OCI-LY1 (cell line): ENCODE measurements at regions not wholly inside any gene's neighbourhood (a gene's known extent, or its start where the extent isn't known, plus 50 kb on each side); places are given as distances from the start of the nearest gene placed in this dataset.

ENCODE experiments used
- H2AFZ ChIP-seq: fragments of 200-600 bp; sonication (generic), shearing (Covaris generic); 2 replicates; pipeline ENCODE4 v1.6.0; 2014; ENCODE audit warnings: antibody characterized with exemption, mild to moderate bottlenecking, low read length
- H3F3A ChIP-seq: fragments of 200-600 bp; sonication (generic), shearing (Covaris generic); 2 replicates; pipeline ENCODE4 v1.6.0; 2014; ENCODE audit warnings: mild to moderate bottlenecking, antibody characterized with exemption, low read length, moderate library complexity; ENCODE audit not compliant: insufficient read depth
- H3K27ac ChIP-seq: fragments of 200-600 bp; sonication (generic); 2 replicates; pipeline ENCODE4 v1.5.1; 2014; ENCODE audit warnings: low read length, mixed run types, mild to moderate bottlenecking, low read depth; ENCODE audit not compliant: poor library complexity, severe bottlenecking
- H3K27me3 ChIP-seq: fragments of 200-600 bp; sonication (generic); 2 replicates; pipeline ENCODE4 v1.6.0; 2014; ENCODE audit warnings: antibody characterized with exemption, mild to moderate bottlenecking, low read length, moderate library complexity; ENCODE audit not compliant: insufficient read depth
- H3K36me3 ChIP-seq: fragments of 200-600 bp; sonication (generic); 2 replicates; pipeline ENCODE4 v1.6.1; 2014; ENCODE audit warnings: mild to moderate bottlenecking, antibody characterized with exemption, low read length, moderate library complexity, mixed read lengths; ENCODE audit not compliant: insufficient read depth
- H3K4me1 ChIP-seq: fragments of 200-600 bp; sonication (generic); 2 replicates; pipeline ENCODE4 v1.5.1; 2014; ENCODE audit warnings: mild to moderate bottlenecking, low read length, moderate library complexity; ENCODE audit not compliant: insufficient read depth, severe bottlenecking
- H3K4me2 ChIP-seq: fragments of 200-600 bp; sonication (generic), shearing (Covaris generic); 2 replicates; pipeline ENCODE4 v1.6.1; 2014; ENCODE audit warnings: low read length
- H3K4me3 ChIP-seq: fragments of 200-600 bp; sonication (generic); 2 replicates; pipeline ENCODE4 v1.5.1; 2014; ENCODE audit warnings: low read length, low read depth, mild to moderate bottlenecking, mixed read lengths; ENCODE audit not compliant: poor library complexity, severe bottlenecking
- H3K79me2 ChIP-seq: fragments of 200-600 bp; shearing (Covaris generic); 2 replicates; pipeline ENCODE4 v1.6.1; 2016; ENCODE audit warnings: mixed run types, low read length, mixed read lengths; ENCODE audit not compliant: insufficient read depth
- H3K9ac ChIP-seq: fragments of 200-600 bp; sonication (generic), shearing (Covaris generic); 2 replicates; pipeline ENCODE4 v1.6.1; 2014; ENCODE audit warnings: mild to moderate bottlenecking, low read length, mixed read lengths
- H3K9me2 ChIP-seq: fragments of 200-600 bp; sonication (generic), shearing (Covaris generic); 2 replicates; pipeline ENCODE4 v1.6.1; 2014; ENCODE audit warnings: low read depth, mild to moderate bottlenecking, low read length, mixed read lengths
- H3K9me3 ChIP-seq: fragments of 200-600 bp; shearing (Covaris generic); 2 replicates; pipeline ENCODE4 v1.6.1; 2014; ENCODE audit warnings: low read length, mixed read lengths
- H4K20me1 ChIP-seq: fragments of 200-600 bp; sonication (generic), shearing (Covaris generic); 2 replicates; pipeline ENCODE4 v1.6.0; 2016; ENCODE audit warnings: mild to moderate bottlenecking, low read length; ENCODE audit not compliant: insufficient read depth
- CTCF ChIP-seq: fragments of 200-600 bp; sonication (generic), shearing (Covaris generic); IDR thresholded peaks from 2 replicates; pipeline ENCODE4 v1.5.1; 2017; ENCODE audit warnings: mild to moderate bottlenecking, antibody characterized with exemption, low read length, moderate library complexity, mixed read lengths
- EZH2 ChIP-seq: fragments of 200-600 bp; sonication (generic), shearing (Covaris generic); IDR thresholded peaks from 2 replicates; pipeline ENCODE4 v1.8.0; 2017; ENCODE audit warnings: borderline replicate concordance, mixed run types, mild to moderate bottlenecking, antibody characterized with exemption, low read length, moderate library complexity, mixed read lengths

DNA sequence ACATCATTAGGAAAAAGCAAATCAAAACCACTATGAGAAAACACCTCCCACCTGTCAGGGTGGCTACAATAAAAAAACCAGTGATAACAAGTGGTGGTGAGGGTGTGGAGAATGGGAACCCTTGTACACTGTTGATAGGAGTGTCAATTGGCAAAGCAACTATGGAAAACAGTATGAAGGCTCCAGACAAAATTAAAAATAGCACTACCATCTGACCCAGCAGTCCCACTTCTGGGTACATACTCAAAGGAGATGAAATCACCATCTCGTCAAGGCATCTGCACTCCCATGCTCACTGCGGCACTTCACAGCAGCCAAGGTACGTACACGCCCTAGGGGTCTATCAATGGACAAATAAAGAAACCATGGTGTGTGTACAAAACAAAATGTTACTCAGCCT is 715.1 kb downstream of the UQCRFS1 start:
- H3K9me3 ChIP-seq, result no peaks in the 10 kb centered on the region
- H3K36me3 ChIP-seq, result no peaks in the 10 kb centered on the region
- no peak overlapping the region for H3K4me2 ChIP-seq
- no peak overlapping the region for H2AFZ ChIP-seq
- H3K9ac ChIP-seq, result no peak overlapping the region
- H3K4me1 ChIP-seq, result peaks cover 61% of the 10 kb centered on the region
- no peak overlapping the region for H3K4me3 ChIP-seq
- H3K79me2 ChIP-seq, result no peaks in the 10 kb centered on the region
- H3K9me2 ChIP-seq, result no peaks in the 10 kb centered on the region
- no peaks in the 10 kb centered on the region for H3K27me3 ChIP-seq
- H4K20me1 ChIP-seq, result no peaks in the 10 kb centered on the region
- TF ChIP-seq EZH2, result no peak
- no peak for TF ChIP-seq CTCF
- H3F3A ChIP-seq, result no peaks in the 10 kb centered on the region
- H3K27ac ChIP-seq, result no peak overlapping the region

DNA sequence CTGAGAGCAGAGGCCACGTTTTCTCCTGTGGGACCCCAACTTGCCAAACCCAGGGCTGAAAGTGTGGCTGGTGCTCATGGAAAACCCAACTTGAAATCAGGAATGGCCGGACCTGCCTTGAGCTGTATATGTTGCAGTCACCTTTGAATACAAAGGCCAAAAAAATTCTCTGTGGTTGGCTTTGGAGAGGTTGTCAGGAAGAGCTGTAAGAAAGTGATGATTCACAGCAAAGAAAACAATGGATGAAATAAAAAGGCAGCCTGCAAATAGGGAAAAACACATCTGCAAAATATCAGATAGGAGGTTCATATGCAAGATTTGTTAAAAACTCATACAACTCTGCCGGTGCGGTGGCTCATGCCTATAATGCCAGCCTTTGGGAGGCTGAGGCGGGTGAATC is 715.8 kb downstream of the UQCRFS1 start:
- Histone ChIP-seq H4K20me1 (no peaks in the 10 kb centered on the region), H3K79me2 (no peaks in the 10 kb centered on the region), H2AFZ (no peak overlapping the region), H3K36me3 (no peaks in the 10 kb centered on the region), H3K27me3 (no peaks in the 10 kb centered on the region), H3K4me3 (no peak overlapping the region), H3K4me1 (peaks cover 61% of the 10 kb centered on the region), H3K9me2 (no peaks in the 10 kb centered on the region), H3F3A (no peaks in the 10 kb centered on the region), H3K9ac (no peak overlapping the region), H3K27ac (no peak overlapping the region), H3K4me2 (no peak overlapping the region), H3K9me3 (no peaks in the 10 kb centered on the region)
- TF ChIP-seq CTCF (no peak), EZH2 (no peak)

- H3K4me2 ChIP-seq, result no peak overlapping the region
- no peaks in the 10 kb centered on the region for H3K9me2 ChIP-seq
- no peak for TF ChIP-seq CTCF
- H3K27me3 ChIP-seq, result no peaks in the 10 kb centered on the region
- no peaks in the 10 kb centered on the region for H3K9me3 ChIP-seq
- peak overlapping the region; percentile 36 for H3K27ac ChIP-seq
- H3K36me3 ChIP-seq, result no peaks in the 10 kb centered on the region
- H3K79me2 ChIP-seq, result no peaks in the 10 kb centered on the region
- no peak overlapping the region for H3K9ac ChIP-seq
- peaks cover 53% of the 10 kb centered on the region for H3K4me1 ChIP-seq
- no peak overlapping the region for H3K4me3 ChIP-seq
- no peaks in the 10 kb centered on the region for H4K20me1 ChIP-seq
- no peak overlapping the region for H2AFZ ChIP-seq
- no peaks in the 10 kb centered on the region for H3F3A ChIP-seq
These were observed 717.9 kb downstream of the UQCRFS1 start for GRCh38 chr19:28495046-28495445.
